ENCODE measurements at regions not wholly inside any gene's neighbourhood (a gene's known extent, or its start where the extent isn't known, plus 50 kb on each side); places are given as distances from the start of the nearest gene placed in this dataset.

DNA sequence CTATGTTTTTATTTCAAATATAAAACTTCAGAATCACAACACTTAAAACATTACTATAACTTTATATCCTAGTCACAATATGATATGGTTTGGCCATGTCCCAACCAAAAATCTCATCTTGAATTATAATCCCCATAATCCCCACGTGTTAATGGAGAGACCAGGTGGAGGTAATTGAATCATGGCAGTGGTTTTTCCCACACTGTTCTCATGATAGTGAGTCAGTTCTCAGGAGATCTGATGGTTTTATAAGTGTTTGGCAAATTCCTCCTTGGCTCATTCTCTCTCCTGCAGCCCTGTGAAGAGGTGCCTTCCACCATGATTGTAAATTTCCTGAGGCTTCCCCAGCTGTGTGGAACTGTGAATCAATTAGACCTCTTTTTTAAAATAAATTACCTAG is 307.6 kb downstream of the SPRY2 start:
- Mint-ChIP-seq H3K27me3 (peaks cover 0 to 2% of the 10 kb centered on the region in 2 donors), H3K4me3 (no peak overlapping the region)
- ATAC-seq, result no peak

DNA sequence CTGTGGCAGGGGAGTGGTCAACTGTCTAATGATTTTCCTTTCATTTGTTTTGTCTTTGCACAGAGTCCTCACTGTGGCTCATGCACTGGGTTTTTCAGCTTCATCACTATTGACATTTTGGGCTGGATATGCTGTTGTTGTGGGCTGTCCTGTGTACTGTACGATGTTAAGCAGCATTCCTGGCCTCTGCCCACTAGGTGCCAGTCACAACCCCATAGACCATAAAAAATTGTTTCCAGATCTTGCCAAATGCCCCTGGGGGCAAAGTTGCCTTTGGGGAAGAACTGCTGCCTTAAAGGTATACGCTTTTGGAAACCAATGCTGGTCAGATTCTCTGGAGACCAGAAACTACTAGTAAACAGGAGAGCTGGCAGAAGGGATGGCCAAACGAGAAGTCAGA is 310.4 kb downstream of the SPRY2 start:
- H3K4me1 Mint-ChIP-seq (ENCODE audit: low read depth in 2 of 2), result no peaks in the 10 kb centered on the region
- H3K4me3 Mint-ChIP-seq, result no peak overlapping the region
- no peaks in the 10 kb centered on the region for H3K9me3 Mint-ChIP-seq
- no peak overlapping the region for H3K27ac Mint-ChIP-seq
- ATAC-seq, result no peak
- H3K36me3 Mint-ChIP-seq, result no peaks in the 10 kb centered on the region
- H3K27me3 Mint-ChIP-seq, result peaks cover 0 to 2% of the 10 kb centered on the region in 2 donors
- no peak for DNase-seq (ENCODE audit: low spot score)

More for the DNA sequence above, 307.6 kb downstream of the SPRY2 start:
- no peak for DNase-seq (ENCODE audit: low spot score)
- no peaks in the 10 kb centered on the region for H3K36me3 Mint-ChIP-seq
- no peak overlapping the region for H3K27ac Mint-ChIP-seq
- peaks cover 4% of the 10 kb centered on the region for H3K9me3 Mint-ChIP-seq
- no peaks in the 10 kb centered on the region for H3K4me1 Mint-ChIP-seq (ENCODE audit: low read depth in 2 of 2)

DNA sequence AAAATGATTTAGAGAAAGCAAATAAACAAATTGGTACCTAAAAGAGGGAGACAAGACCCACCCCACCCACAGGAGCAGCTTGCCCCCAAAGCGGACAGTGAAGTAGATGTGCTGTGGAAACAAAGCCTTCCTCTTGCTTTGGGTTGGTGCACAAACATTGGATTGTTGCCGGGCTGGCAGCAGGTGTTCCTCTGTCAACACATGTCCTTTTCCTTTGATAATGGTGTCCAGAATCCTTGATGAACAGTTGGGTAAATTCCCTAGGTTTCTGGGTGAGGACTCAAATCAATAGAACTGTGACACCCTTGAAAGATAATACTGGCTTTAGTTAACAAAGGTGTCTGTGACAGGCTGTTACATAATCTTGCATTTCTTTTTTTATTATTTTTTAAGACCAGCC is 311.8 kb downstream of the SPRY2 start:
- Mint-ChIP-seq H3K27me3 (no peaks in the 10 kb centered on the region), H3K4me3 (no peak overlapping the region), H3K27ac (no peak overlapping the region), H3K4me1 (ENCODE audit: low read depth in 2 of 2) (no peaks in the 10 kb centered on the region), H3K9me3 (no peaks in the 10 kb centered on the region), H3K36me3 (no peaks in the 10 kb centered on the region)
- no peak for ATAC-seq
- no peak for DNase-seq (ENCODE audit: low spot score)

DNA sequence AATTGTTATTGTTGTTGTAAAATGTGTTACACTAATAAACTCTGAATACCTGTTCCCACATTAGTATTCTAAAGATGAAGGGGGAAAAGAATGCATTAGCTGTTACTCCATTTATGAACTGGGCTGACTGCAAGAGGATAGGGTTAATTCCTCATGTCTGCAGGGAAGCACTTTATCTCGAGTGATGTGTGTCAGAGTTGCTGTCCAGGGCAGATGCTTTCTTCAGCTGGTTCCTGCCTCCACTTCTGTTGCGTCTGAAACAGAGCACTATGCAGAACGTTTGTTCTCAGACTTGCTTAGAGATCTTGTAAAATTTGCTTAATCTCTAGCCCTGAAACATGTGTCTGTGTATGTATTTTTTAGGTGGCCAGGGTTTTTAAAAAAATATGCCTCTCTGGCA is 318.8 kb downstream of the SPRY2 start:
- no peak for ATAC-seq
- Mint-ChIP-seq H3K27ac (no peak overlapping the region), H3K4me1 (ENCODE audit: low read depth in 2 of 2) (no peaks in the 10 kb centered on the region), H3K27me3 (peaks cover 0 to 2% of the 10 kb centered on the region in 2 donors), H3K9me3 (peaks cover 2% of the 10 kb centered on the region), H3K4me3 (no peak overlapping the region), H3K36me3 (no peaks in the 10 kb centered on the region)
- DNase-seq (ENCODE audit: low spot score), result no peak

DNA sequence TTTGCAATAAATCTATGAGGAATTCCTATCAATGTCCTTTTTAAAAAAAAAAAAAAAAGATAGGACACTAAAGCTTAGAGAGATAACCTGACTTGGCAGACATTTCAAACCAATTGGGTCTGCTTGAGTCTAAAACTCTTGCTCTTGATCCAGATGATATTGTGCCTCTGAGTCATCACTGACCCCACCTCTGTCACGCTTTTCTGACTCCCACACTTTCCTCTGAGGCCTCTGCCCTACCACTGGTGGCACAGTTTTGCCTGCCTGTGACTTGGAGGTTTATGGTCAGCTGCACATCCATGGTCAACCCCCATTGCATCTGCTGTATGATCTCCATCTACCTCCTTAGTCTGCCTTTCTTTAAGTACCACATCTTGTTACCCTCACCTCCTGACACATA is 328.7 kb downstream of the SPRY2 start:
- ATAC-seq, result no peak
- Mint-ChIP-seq H3K27ac (no peak overlapping the region), H3K4me1 (ENCODE audit: low read depth in 2 of 2) (no peaks in the 10 kb centered on the region), H3K27me3 (no peaks in the 10 kb centered on the region), H3K9me3 (peaks cover 4% of the 10 kb centered on the region), H3K36me3 (no peaks in the 10 kb centered on the region), H3K4me3 (no peak overlapping the region)
- no peak for DNase-seq (ENCODE audit: low spot score)

DNA sequence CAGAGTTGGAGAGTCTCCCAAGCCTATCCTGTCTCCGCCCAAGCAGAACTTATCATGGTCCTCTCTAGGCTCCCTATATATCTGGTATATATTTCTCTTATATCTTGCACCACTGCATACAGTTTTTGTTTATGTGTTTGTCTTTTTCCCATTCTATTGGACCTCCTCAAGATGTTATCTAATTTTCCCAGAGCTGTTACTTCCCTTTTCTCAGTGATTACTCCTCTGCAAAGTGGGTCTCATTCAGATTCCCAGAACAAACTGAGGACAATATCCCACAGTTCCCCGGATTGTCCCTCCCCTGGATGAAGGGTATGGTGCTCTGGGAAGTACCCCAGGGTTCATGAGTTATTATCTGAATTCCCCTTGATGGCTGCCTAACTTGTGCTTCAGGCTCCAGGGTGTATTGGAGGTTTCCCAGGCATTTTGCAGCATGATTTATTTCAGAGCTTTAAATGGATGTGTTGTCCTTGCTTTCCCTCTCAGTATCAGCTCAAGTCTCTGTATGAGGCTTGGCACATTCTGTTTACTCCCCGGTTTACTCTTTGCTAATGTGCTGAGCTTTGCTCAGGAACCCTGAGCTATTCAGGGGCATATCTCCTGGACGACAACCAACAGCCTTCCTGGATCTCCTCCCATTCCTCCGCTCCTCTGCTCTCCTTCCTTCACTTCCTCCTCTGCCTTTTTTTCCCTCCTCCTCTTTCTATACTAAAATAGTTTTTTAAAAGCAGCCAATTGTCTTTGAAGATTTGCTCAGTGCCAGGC is 329.3 kb downstream of the SPRY2 start:
- no peaks in the 10 kb centered on the region for H3K36me3 Mint-ChIP-seq
- no peaks in the 10 kb centered on the region for H3K27me3 Mint-ChIP-seq
- no peaks in the 10 kb centered on the region for H3K4me1 Mint-ChIP-seq (ENCODE audit: low read depth in 2 of 2)
- no peak overlapping the region for H3K4me3 Mint-ChIP-seq
- H3K27ac Mint-ChIP-seq, result no peak overlapping the region
- ATAC-seq, result no peak
- DNase-seq (ENCODE audit: low spot score), result no peak
- no peaks in the 10 kb centered on the region for H3K9me3 Mint-ChIP-seq

DNA sequence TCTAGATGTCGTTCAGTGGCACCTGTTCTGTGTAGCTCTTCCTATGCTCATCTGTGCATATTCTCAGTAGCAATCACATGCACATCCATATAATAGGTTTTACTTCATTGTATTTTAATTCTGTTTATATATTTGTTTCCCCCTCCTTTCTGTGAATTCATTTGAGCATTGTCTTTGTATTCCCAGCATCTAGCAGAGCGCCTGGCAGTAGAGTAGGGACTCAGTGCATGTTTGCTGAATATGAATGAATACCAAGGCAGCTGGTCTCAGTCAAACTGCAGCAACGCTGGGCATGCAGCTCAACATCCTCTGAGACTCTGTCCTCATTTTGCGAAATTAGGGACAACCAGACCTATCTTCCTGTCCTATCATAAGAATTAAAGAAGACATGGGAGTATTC is 330.1 kb downstream of the SPRY2 start:
- Mint-ChIP-seq H3K36me3 (no peaks in the 10 kb centered on the region), H3K27me3 (no peaks in the 10 kb centered on the region), H3K4me3 (no peak overlapping the region), H3K27ac (no peak overlapping the region), H3K4me1 (ENCODE audit: low read depth in 2 of 2) (no peaks in the 10 kb centered on the region), H3K9me3 (no peaks in the 10 kb centered on the region)
- ATAC-seq (no peak), DNase-seq (ENCODE audit: low spot score) (no peak)

DNA sequence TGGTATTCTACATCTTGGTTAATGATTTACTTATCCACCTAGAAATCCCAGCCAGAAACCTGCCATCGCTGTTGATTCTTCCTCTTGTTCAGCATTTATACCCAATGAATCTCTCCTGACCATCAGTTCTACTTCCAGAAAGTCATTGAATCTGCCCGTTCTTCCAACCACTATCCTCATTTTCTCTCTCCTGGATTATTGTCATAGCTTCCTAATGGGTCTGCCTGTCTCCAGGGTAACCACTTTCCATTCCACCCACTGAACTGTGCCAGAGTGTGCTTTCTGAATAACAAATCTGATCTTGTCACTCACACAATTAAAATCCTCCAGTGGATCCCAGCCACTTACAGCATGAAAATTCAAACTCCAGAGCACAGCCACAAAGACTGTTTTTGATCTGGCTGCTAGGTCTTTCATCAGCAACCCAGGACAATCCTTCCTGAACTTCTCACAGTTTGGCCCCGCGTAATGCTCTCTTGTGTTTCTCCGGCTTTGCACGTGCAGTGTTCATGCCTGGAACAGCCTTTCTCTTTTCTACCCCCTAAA is 330.6 kb downstream of the SPRY2 start:
- DNase-seq (ENCODE audit: low spot score) (no peak), ATAC-seq (no peak)
- H3K4me3 Mint-ChIP-seq, result no peak overlapping the region

DNA sequence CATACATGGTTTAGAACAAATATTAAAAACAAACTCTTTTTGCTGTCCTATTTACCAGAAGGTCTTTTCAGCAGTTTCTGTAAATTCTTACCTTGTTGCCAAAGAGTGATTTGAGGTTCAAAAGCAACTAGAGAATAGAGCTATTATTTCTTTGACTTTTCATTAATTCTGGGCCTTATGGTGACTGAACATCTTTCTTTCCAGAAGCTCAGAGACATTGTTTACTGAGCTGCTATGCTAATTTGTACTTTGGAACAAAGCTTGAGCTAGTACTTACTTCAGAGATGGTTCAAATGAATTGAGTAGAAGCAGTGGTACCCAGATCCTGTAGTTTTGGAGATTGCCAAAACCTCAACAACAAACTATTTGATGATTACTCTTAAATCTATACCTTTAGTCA is 331.2 kb downstream of the SPRY2 start:
- Mint-ChIP-seq H3K4me1 (ENCODE audit: low read depth in 2 of 2) (no peaks in the 10 kb centered on the region), H3K9me3 (no peaks in the 10 kb centered on the region), H3K27me3 (no peaks in the 10 kb centered on the region), H3K4me3 (no peak overlapping the region), H3K27ac (no peak overlapping the region), H3K36me3 (no peaks in the 10 kb centered on the region)
- no peak for DNase-seq (ENCODE audit: low spot score)
- ATAC-seq, result no peak

More for the DNA sequence above, 330.6 kb downstream of the SPRY2 start:
- H3K36me3 Mint-ChIP-seq, result no peaks in the 10 kb centered on the region
- no peaks in the 10 kb centered on the region for H3K4me1 Mint-ChIP-seq (ENCODE audit: low read depth in 2 of 2)
- no peaks in the 10 kb centered on the region for H3K27me3 Mint-ChIP-seq
- H3K27ac Mint-ChIP-seq, result no peak overlapping the region
- no peaks in the 10 kb centered on the region for H3K9me3 Mint-ChIP-seq

DNA sequence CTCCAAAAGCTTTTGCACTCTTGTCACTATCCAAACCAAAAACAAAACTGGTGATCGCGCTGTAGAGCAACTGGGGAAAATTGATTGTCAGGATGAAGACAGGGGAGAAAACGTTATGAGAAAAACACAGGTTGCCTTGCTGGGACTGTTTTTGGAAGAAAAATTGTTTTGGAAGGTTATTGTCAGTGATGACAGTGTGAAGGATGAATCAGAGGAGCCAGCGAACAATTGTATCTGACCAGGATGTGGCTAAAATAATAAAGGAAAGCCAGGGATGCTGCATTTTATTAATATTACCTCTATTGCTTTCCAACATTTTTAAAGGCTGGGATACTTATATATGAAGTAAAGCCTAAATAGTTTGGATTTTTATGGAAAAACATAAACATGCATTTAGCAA is 334.0 kb downstream of the SPRY2 start:
- H3K27me3 Mint-ChIP-seq, result no peaks in the 10 kb centered on the region
- H3K4me1 Mint-ChIP-seq (ENCODE audit: low read depth in 2 of 2), result no peaks in the 10 kb centered on the region

DNA sequence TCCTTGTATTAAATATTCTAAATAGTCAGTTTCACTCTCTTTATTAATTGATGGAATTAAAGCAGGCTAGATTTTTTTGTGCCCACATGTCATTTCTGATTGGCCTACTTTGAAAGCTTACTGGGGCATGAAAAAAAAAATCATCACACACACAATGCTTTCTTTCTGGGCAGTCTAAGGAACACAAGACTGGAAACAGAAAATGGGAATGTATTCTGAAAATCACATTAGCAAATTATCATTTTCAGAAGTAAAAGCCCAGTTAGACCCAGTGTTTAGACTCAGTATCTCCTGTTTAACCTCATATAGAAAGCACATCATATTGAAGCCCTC is 339.4 kb downstream of the SPRY2 start:
- Mint-ChIP-seq H3K27ac (no peak overlapping the region), H3K4me1 (ENCODE audit: low read depth in 2 of 2) (peaks cover 0 to 8% of the 10 kb centered on the region in 2 donors), H3K27me3 (no peaks in the 10 kb centered on the region), H3K4me3 (no peak overlapping the region), H3K36me3 (no peaks in the 10 kb centered on the region), H3K9me3 (no peaks in the 10 kb centered on the region)
- DNase-seq (ENCODE audit: low spot score) (no peak), ATAC-seq (no peak)

More for the DNA sequence above, 334.0 kb downstream of the SPRY2 start:
- ATAC-seq (no peak), DNase-seq (ENCODE audit: low spot score) (no peak)
- Mint-ChIP-seq H3K4me3 (no peak overlapping the region), H3K36me3 (no peaks in the 10 kb centered on the region), H3K27ac (no peak overlapping the region), H3K9me3 (no peaks in the 10 kb centered on the region)

DNA sequence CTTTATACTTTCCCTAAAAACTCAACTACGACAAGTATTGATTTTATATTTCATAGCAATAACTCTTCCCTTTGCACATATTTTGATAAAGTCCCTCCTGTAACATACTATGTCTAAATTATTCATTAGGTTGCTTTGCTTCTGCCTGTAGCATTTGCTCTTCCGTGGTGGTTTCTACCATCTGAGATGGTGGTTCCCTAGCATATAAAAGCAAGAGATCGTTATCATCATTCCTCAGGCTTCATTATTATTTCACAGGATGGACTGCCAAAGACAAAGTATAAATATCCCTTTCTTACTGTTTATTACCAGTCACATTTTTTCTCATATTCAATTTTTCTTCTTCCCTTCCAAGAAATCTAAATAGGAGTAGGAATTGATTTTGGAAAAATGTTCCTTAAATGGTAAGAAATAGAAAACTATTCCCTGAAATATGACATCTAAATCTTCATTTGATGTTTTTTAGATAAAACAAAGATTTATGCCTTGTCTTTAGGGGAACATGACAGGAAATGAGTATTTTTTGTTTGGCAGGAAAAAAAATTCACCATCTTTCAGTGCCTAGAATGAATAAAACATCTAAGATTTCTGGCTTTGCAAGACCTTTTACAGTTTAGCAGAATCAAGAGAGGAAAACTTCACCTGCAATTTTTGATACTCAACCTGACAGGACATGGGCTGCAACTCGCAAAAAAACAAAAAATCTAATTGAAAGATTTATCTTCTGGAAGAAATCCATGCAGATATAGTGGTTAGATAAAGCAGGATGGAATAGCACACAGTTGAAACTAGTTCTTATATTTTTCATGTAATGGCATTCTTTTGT is 340.0 kb downstream of the SPRY2 start:
- DNase-seq (ENCODE audit: low spot score) (no peak), ATAC-seq (no peak)
- Mint-ChIP-seq H3K9me3 (no peaks in the 10 kb centered on the region), H3K27ac (no peak overlapping the region), H3K27me3 (no peaks in the 10 kb centered on the region), H3K4me3 (no peak overlapping the region), H3K4me1 (ENCODE audit: low read depth in 2 of 2) (peaks cover 0 to 10% of the 10 kb centered on the region in 2 donors), H3K36me3 (no peaks in the 10 kb centered on the region)

DNA sequence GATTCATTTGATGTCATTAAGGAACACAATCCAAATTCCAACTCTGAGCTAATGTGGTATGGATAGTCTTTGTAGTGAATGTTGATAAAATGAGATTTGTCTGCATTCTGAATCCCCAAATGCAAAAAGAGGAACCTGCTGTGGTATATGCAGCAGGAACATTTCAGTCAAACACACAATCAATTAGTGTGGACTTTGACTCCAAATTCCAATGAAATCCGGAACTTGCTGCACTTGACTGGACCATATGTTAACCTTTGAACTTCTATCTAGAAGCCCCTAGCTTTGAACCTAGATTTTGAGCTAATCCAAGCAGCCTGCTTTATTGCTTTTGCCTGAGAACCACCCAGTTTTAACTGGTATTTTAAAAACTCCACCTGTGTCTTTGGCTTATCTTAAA is 341.3 kb downstream of the SPRY2 start:
- H3K36me3 Mint-ChIP-seq, result no peaks in the 10 kb centered on the region
- no peaks in the 10 kb centered on the region for H3K27me3 Mint-ChIP-seq
- peaks cover 3% of the 10 kb centered on the region for H3K9me3 Mint-ChIP-seq
- no peak overlapping the region for H3K27ac Mint-ChIP-seq
- no peak for ATAC-seq
- H3K4me1 Mint-ChIP-seq (ENCODE audit: low read depth in 2 of 2), result peaks cover 0 to 19% of the 10 kb centered on the region in 2 donors
- no peak for DNase-seq (ENCODE audit: low spot score)
- H3K4me3 Mint-ChIP-seq, result no peak overlapping the region

DNA sequence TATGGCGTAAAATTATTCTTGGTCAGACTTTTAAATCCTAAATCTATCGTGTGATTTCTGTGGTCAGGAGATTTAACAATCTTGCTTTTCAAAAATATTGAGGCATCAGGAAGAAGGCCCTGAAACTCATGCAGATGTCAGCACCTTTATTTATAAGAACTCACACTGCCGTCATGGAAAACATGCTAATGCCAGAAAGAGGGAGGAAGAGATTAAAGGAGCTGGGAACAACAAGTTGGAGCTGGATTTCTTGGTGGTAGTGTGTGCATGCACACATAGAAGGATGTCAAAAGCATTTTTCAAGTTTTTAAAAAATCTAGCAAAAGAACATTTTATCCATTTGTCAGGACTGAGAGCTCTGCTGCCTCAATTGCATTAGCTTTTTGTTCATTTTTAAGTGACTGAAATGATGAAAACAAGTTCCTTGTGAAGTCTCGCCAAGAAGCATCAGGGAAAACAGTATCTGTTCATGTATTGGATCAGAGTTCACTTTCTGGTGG is 342.5 kb downstream of the SPRY2 start:
- no peak overlapping the region for H3K27ac Mint-ChIP-seq
- H3K27me3 Mint-ChIP-seq, result no peaks in the 10 kb centered on the region
- no peak overlapping the region for H3K4me3 Mint-ChIP-seq
- no peak for ATAC-seq
- no peaks in the 10 kb centered on the region for H3K36me3 Mint-ChIP-seq
- H3K9me3 Mint-ChIP-seq, result peaks cover 3% of the 10 kb centered on the region
- no peak for DNase-seq (ENCODE audit: low spot score)
- H3K4me1 Mint-ChIP-seq (ENCODE audit: low read depth in 2 of 2), result peaks cover 0 to 19% of the 10 kb centered on the region in 2 donors

Measured in natural killer cell treated with Interleukin-12 subunit alpha and Interleukin-12 subunit beta and Interleukin-15 and Interleukin-18, amount 100 ng/mL, for 72 hours (primary cell).